Body of pancreas (tissue), 4 donors: ENCODE measurements at regions not wholly inside any gene's neighbourhood (a gene's known extent, or its start where the extent isn't known, plus 50 kb on each side); places are given as distances from the start of the nearest gene placed in this dataset.

Experiments
- ATAC-seq: fragments of 150-250 bp; one replicate; pipeline ENCODE4 v1.9.1; 2016
- DNase-seq, 4 donors: peaks; one replicate each; pipeline ENCODE4 v3.0.0-alpha.2; 2019
- H3K27ac ChIP-seq, 4 donors: fragments of 200-600 bp; sonication (generic); 1 replicate in 3 of 4; 2 replicates in 1 of 4; pipeline versions ENCODE4 v1.5.1 to v1.6.1; 2016 to 2019; ENCODE audit warnings: mild to moderate bottlenecking in 1 of 4, mixed read lengths in 1 of 4, moderate library complexity in 1 of 4
- H3K27me3 ChIP-seq, 2 donors: fragments of 200-600 bp; sonication (generic); one replicate each; pipeline ENCODE4 v1.6.0; 2016; ENCODE audit warnings: mild to moderate bottlenecking in 1 of 2
- H3K36me3 ChIP-seq, 2 donors: fragments of 200-600 bp; sonication (generic); replicated peaks in 1 of 2; 2 replicates each; pipeline ENCODE4 v1.5.1; 2016; ENCODE audit warnings: low read depth in 2 of 2; ENCODE audit not compliant: insufficient read depth in 1 of 2
- H3K4me1 ChIP-seq: fragments of 200-600 bp; sonication (generic); one replicate; pipeline ENCODE4 v1.6.0; 2016
- H3K4me3 ChIP-seq, 2 donors: fragments of 200-600 bp; sonication (generic); 1 replicate in 1 of 2; 2 replicates in 1 of 2; pipeline ENCODE4 v1.5.1; 2016 to 2019
- H3K9me3 ChIP-seq, 3 donors: fragments of 200-600 bp; sonication (generic); 1 replicate in 2 of 3; 2 replicates in 1 of 3; pipeline ENCODE4 v1.5.1; 2016
- POLR2A ChIP-seq, 3 donors: fragments of 450-650 bp; IDR thresholded peaks; one replicate each; pipeline ENCODE4 v1.6.1; 2016; ENCODE audit warnings: antibody characterized with exemption in 3 of 3, mild to moderate bottlenecking in 2 of 3
- WGBS, 2 donors: methylation state at CpG; one replicate each; pipeline ENCODE4 v1.1.5; 2017; 5-methylcytosine and 5-hydroxymethylcytosine counted together
- intact Hi-C: fragments of 100-400 bp; cut with DNase I; formaldehyde crosslinking; loops from one replicate; pipeline ENCODE4 v1.15.1; 2023
- TF ChIP-seq, protein P1 (sequence below), 7 experiments: fragments of 450-650 bp in 4 of 7; fragments of 200-600 bp in 3 of 7; sonication (generic) in 3 of 7; IDR thresholded peaks; one replicate each; pipeline ENCODE4 v1.5.1; 2016 to 2019; ENCODE audit warnings: antibody characterized with exemption in 7 of 7

DNA sequence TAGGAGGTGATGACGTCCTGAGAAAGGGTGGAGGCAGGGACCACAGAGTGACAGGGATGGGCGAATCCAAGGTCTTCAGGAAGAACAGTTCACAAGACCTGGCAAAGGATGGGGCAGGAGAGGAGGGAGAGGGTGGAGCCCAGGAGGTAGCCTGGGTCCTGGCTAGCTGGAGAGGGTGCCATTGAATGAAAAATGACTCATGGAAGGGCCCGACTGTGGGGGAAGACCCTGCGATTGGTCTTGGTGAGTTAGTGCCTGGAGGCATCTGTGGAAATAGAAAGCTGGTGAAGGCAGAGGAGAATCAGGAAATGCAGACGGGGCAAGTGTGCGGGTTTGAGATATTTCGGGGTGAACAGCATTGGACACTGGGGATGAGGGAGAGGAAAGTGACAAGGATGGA is 60.3 kb upstream of the SLC45A1 start:
- no peak for ATAC-seq
- DNase-seq: no peak
- WGBS, 2 donors: 74 to 75% methylated on average over 7 of the region's 7 CpGs
- intact Hi-C loops: no loop called here
- Histone ChIP-seq H3K4me3 (no peak overlapping the region), H3K36me3 (no peaks in the 10 kb centered on the region), H3K4me1 (peaks cover 60% of the 10 kb centered on the region), H3K9me3 (no peaks in the 10 kb centered on the region), H3K27me3 (no peaks in the 10 kb centered on the region), H3K27ac (peak overlapping the region; percentile 97 to 100 (median 98))
- TF ChIP-seq POLR2A (IDR thresholded peaks at IDR 0.05): no peak
- TF ChIP-seq, protein P1, sequence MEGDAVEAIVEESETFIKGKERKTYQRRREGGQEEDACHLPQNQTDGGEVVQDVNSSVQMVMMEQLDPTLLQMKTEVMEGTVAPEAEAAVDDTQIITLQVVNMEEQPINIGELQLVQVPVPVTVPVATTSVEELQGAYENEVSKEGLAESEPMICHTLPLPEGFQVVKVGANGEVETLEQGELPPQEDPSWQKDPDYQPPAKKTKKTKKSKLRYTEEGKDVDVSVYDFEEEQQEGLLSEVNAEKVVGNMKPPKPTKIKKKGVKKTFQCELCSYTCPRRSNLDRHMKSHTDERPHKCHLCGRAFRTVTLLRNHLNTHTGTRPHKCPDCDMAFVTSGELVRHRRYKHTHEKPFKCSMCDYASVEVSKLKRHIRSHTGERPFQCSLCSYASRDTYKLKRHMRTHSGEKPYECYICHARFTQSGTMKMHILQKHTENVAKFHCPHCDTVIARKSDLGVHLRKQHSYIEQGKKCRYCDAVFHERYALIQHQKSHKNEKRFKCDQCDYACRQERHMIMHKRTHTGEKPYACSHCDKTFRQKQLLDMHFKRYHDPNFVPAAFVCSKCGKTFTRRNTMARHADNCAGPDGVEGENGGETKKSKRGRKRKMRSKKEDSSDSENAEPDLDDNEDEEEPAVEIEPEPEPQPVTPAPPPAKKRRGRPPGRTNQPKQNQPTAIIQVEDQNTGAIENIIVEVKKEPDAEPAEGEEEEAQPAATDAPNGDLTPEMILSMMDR (IDR thresholded peaks at IDR 0.05): no peak

DNA sequence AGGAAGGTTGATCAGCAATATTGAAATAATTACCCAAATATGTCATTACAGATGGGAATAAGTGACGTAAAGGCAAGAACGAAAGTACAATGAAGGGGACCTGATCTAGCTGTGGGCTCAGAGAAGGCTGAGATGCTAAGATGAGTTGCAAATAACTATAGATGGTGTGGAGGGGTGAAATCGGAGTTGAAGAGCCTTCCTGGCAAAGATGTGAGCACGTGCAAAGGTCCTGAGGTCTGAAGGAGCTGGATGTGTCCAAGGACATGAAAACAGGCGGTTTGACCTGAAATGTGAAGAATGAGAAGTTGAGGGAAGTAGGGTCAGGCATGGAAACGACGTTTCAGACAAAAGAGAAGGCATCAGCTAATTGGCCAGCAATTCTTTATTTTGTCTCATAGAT is 61.6 kb upstream of the SLC45A1 start:
- no peaks in the 10 kb centered on the region for H3K36me3 ChIP-seq
- intact Hi-C loops: no loop called here
- H3K9me3 ChIP-seq: no peaks in the 10 kb centered on the region
- H3K4me3 ChIP-seq: no peak overlapping the region
- TF ChIP-seq, protein P1 (IDR thresholded peaks at IDR 0.05): no peak
- TF ChIP-seq POLR2A (IDR thresholded peaks at IDR 0.05): no peak
- no peaks in the 10 kb centered on the region for H3K27me3 ChIP-seq
- 92 to 94% methylated on average over 7 of the region's 7 CpGs for WGBS, 2 donors
- ATAC-seq (no peak), DNase-seq (no peak)
- H3K27ac ChIP-seq: peak overlapping the region in 3 of 4 donors; percentile 97 to 100 (median 99)
- H3K4me1 ChIP-seq: peaks cover 57% of the 10 kb centered on the region

DNA sequence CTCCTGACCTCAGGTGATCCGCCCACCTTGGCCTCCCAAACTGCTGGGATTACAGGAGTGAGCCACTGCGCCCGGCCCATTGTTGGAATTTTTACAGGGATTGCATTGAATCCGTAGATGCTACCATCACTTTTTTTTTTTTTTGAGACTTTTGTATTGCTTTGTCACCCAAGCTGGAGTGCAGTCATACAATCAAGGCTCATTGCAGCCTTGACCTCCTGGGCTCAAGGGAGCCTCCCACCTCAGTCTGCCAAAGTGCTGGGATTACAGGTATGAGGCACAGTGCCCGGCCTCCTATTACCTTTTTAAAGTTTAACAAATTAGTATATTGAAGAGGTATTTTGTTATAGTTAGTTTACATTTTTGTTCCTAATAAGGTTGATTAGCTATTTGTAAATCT is 62.2 kb upstream of the SLC45A1 start:
- H3K9me3 ChIP-seq: no peaks in the 10 kb centered on the region
- TF ChIP-seq POLR2A (IDR thresholded peaks at IDR 0.05): no peak
- TF ChIP-seq, protein P1 (IDR thresholded peaks at IDR 0.05): no peak
- H3K36me3 ChIP-seq: no peaks in the 10 kb centered on the region
- no peaks in the 10 kb centered on the region for H3K27me3 ChIP-seq
- H3K27ac ChIP-seq: peak overlapping the region in 2 of 4 donors; percentile 9 to 25
- intact Hi-C loops: no loop called here
- DNase-seq (peak; percentile 18 to 48 (median 30)), ATAC-seq (no peak)
- WGBS, 2 donors: 78 to 80% methylated on average over 5 of the region's 5 CpGs
- H3K4me3 ChIP-seq: no peak overlapping the region
- peaks cover 51% of the 10 kb centered on the region for H3K4me1 ChIP-seq

DNA sequence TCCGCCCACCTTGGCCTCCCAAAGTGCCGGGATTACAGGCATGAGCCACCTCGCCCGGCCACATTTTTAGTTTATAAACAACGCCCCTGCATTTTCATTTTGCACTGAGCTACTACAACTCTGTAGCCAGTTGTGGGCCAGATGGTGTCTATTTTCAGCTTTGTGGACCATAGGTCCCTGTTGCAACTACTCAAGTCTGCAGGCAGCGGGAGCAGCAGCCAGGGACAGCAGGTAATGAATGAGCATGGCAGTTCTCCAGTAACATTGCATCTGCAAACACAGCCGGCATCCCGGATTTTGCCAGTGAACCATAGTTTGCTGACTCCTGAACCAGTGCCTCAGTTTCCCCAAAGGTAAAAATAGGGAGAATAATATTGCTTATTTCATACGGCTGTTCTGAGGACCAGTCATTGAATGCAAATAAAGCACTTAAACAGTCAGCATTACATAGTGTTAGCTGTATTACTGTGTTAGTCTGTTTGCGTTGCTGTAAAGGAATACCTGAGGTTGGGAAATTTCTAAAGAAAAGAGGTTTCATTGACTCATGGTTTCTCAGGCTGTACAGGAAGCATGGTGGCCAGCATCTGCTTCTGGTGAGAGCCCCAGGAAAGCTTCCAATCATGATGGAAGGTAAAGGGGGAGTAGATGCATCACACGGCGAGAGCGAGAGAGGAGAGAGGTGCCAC is 65.5 kb upstream of the SLC45A1 start:
- H3K36me3 ChIP-seq: no peaks in the 10 kb centered on the region
- no peak for ATAC-seq
- H3K4me1 ChIP-seq: peaks cover 21% of the 10 kb centered on the region
- H3K27me3 ChIP-seq: no peaks in the 10 kb centered on the region
- 80 to 85% methylated on average over 12 to 13 of the region's 13 CpGs for WGBS, 2 donors
- intact Hi-C loops: no loop called here
- H3K27ac ChIP-seq: no peak overlapping the region
- no peaks in the 10 kb centered on the region for H3K9me3 ChIP-seq
- TF ChIP-seq POLR2A (IDR thresholded peaks at IDR 0.05): no peak
- TF ChIP-seq, protein P1 (IDR thresholded peaks at IDR 0.05): no peak
- DNase-seq: peak in 3 of 4 donors; percentile 34 to 40 (median 40)
- no peak overlapping the region for H3K4me3 ChIP-seq

DNA sequence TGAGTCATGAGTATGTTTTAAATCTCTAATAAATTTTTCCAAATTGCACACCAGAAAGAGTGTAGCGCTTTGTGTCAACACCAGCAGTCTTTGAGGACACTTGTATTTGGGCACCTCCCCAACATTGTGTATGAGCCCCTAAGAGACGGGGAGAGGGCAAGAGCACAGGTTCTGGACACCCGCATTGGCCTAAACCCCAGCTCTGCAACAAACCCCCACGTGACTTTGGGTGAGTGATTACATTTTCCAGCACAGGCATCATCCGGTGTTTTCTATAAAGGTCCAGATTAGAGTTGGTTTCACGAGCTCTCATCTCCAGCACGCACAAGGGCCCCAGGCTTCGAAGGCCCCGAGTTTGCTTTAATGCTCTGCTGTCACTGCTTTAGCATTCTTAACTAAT is 66.3 kb upstream of the SLC45A1 start:
- ATAC-seq (no peak), DNase-seq (no peak)
- 85 to 89% methylated on average over 9 of the region's 9 CpGs for WGBS, 2 donors
- H3K4me3 ChIP-seq: no peak overlapping the region
- H3K4me1 ChIP-seq: peaks cover 13% of the 10 kb centered on the region
- no peaks in the 10 kb centered on the region for H3K27me3 ChIP-seq
- no peaks in the 10 kb centered on the region for H3K9me3 ChIP-seq
- no peaks in the 10 kb centered on the region for H3K36me3 ChIP-seq
- intact Hi-C loops: no loop called here
- TF ChIP-seq POLR2A (IDR thresholded peaks at IDR 0.05): no peak
- TF ChIP-seq, protein P1 (IDR thresholded peaks at IDR 0.05): no peak
- H3K27ac ChIP-seq: no peak overlapping the region
